Kasumi-1 (cell line): ENCODE measurements at regions not wholly inside any gene's neighbourhood (a gene's known extent, or its start where the extent isn't known, plus 50 kb on each side); places are given as distances from the start of the nearest gene placed in this dataset.
"Not testable (repeated sequence)": the region's sequence is repeated elsewhere in the genome, so short reads cannot be mapped to it uniquely, and the experiment has no call there.

Experiments used
- DNase-seq, 2 experiments: peaks; one replicate each; lab custom pipeline; 2025; lab: John Stamatoyannopoulos, UW

- not testable (repeated sequence) for DNase-seq
These were observed 64.0 kb upstream of the PLEKHM1 start for GRCh38 chr17:45554479-45554878.

DNA sequence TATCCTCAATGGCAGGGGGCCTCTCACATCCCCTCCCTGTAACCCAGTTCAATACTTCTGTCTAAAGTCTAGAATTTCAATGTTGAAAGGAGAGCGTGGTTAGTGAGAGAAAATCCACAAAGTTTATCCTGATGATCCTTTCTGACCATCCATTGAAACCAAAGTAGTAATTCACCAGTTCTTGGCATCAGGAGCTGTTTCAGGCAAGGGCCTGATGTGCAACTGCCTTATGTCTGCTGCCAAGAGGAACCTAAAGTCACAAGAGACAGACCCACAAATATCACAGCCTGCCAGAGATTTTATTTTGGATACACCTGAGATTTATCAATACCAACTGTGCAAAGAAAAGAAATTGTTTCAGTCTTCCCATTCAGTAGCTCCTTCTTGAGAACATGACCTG, 68.3 kb upstream of the PLEKHM1 start:
- not testable (repeated sequence) for DNase-seq

- DNase-seq, result not testable (repeated sequence)
These were observed 72.3 kb upstream of the PLEKHM1 start for GRCh38 chr17:45562868-45563267.

DNA sequence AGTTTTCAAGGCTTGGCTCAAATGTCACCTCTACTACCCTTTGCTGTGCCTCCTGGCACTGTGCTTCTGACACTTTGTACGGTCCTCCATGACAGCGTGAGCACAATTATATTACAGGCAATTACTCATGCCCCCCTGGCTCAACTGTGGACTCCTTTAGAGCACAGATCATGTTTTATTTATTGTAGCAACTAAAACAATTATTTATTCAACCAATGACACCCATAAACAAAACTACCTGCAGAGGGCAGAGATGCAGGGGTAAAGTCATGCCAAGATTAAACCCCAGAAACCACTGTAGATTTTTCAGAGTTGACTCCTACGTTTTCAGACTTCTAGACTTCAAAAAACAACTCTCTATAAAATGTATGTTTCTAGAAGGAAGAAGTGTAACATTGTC, 72.8 kb upstream of the PLEKHM1 start:
- DNase-seq, result not testable (repeated sequence)

GRCh38 chr17:45568275-45568674, 77.8 kb upstream of the PLEKHM1 start:
- DNase-seq, result not testable (repeated sequence)

DNA sequence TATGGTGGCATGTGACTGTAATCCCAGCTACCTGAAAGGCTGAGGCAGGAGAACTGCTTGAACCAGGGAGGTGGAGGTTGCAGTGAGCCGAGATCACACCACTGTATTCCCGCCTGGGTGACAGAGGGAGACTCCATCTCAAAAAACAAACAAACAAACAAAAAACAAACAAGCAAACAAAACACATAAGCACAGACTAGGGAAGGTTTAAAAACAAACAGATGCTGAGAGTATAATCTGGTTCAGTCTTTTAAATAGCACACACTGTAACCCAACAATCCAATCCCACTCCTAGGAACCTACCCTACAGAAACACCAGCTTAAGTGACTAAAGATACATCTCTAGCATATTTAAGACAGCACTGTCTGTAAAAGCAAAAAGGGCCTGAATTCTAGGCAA, 82.8 kb upstream of the PLEKHM1 start:
- not testable (repeated sequence) for DNase-seq

GRCh38 chr17:45573924-45574770, 83.6 kb upstream of the PLEKHM1 start:
- DNase-seq, result no peak

- no peak for DNase-seq
These were observed 84.8 kb upstream of the PLEKHM1 start for GRCh38 chr17:45575126-45575885.

- not testable (repeated sequence) for DNase-seq
These were observed 86.2 kb upstream of the PLEKHM1 start for GRCh38 chr17:45576527-45577307.

- no peak for DNase-seq
These were observed 87.2 kb upstream of the PLEKHM1 start for GRCh38 chr17:45577571-45578279.

DNA sequence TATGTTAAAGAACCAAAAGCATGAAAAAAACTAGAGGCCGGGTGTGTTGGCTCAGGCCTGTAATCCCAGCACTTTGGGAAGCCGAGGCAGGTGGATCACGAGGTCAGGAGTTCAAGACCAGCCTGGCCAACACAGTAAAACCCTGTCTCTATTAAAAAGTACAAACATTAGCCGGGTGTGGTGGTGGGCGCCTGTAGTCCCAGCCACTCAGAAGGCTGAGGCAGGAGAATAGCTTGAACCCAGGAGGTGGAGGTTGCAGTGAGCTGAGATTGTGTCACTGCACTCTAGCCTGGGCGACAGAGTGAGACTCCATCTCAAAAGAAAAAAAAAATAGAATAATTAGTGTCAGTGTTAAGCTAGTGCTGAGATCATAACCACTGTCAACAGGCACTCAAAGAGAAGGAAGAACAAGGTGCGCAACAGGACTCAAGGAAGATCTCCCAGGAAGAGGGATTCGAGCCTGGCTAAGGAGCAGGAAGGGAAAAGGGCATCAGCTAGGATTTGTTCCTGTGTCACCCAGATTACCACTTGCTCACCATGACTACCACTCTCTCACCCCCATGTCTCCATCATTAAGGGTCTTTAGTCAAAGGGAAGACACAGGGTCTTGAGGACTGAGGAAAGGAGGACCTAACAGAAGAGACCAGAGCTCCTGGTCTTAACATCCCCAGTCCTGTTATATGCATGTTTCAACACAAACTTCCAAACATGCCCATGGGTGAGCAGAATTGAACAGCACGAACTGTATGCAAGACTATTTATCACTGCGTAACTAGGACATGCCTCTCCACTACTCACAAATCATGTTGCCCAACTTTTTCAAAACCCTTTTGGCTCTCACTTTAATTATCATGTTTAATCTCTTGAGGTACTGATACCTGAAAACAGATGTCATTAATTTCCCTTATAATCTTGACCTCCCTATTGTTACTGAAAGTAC, 88.3 kb upstream of the PLEKHM1 start:
- DNase-seq, result no peak

DNA sequence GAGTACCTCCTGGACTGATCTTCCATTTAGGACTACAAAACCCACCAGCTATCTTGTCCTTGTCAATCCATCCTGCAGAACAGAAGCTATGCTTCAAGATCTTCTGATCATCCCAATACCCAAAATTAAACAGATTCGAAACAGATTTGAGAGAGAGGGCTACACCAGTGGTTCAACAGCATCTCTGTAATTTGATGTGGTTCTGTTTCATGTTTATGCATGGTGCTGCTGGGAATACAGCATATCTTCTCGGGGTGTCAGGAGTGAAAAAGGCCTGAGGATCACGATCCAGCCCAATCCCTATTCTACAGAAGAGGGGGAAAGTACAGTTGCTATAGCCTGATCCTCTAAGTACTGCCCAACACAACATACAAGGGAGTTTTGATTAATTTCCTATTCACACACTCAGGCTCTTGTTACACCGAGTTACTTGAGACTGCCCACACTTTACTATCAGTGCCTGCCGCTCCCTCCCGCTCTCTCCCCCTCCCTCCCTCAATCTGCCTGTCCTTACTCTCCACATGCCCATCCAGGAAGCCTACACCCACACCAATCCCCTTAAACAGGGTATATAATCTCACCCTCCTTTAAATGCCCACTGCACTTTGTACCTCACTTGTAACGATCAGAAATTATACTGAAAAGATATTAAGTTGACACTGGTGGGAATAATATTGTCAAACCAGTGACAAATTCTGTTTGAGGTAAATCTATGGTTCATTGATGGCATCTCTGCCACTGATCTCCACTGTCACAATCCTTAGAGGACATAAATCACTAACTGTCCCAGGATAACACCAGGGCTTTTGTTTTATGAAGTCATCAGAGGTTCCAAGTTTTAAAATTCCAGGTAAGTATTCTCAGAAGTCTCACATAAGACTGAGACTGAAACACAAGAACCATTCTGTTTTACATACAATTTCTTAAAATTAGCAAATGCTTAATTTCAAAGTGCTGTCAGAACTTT, 89.3 kb upstream of the PLEKHM1 start:
- no peak for DNase-seq

DNA sequence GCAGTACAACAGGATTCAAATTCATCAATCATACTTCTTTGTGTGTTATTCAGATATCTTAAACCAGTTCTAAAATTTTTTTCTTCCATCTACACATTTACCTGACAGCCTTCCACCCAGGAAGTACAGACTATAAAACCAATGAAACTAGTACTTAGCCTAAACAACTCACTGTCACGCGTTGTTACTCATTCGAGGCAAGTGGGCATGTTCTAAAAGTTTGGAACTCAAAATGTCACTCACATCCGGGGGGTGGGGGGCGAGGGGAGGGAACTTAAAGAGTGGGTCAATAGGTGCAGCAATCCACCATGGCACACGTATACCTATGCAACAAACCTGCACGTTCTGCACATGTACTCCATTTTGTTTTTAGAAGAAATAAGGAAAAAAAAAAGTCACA, 90.4 kb upstream of the PLEKHM1 start:
- DNase-seq, result no peak

DNA sequence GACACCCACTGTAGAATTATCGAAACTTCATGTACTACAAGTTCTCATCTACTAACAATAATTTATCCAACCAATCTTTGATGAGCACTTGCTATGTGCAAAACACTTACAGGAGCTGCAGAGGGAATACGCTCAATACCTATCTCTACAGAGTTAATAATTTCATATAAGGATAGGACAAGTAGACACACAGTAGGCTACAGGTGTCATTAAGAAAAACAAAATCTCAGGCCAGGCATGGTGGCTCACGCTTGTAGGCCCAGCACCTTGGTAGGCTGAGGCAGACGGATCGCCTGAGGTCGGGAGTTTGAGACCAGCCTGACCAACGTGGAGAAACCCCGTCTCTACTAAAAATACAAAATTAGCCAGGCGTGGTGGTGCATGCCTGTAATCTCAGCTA, 91.3 kb upstream of the PLEKHM1 start:
- DNase-seq, result no peak

GRCh38 chr17:45584092-45585036, 93.8 kb upstream of the PLEKHM1 start:
- no peak for DNase-seq

DNA sequence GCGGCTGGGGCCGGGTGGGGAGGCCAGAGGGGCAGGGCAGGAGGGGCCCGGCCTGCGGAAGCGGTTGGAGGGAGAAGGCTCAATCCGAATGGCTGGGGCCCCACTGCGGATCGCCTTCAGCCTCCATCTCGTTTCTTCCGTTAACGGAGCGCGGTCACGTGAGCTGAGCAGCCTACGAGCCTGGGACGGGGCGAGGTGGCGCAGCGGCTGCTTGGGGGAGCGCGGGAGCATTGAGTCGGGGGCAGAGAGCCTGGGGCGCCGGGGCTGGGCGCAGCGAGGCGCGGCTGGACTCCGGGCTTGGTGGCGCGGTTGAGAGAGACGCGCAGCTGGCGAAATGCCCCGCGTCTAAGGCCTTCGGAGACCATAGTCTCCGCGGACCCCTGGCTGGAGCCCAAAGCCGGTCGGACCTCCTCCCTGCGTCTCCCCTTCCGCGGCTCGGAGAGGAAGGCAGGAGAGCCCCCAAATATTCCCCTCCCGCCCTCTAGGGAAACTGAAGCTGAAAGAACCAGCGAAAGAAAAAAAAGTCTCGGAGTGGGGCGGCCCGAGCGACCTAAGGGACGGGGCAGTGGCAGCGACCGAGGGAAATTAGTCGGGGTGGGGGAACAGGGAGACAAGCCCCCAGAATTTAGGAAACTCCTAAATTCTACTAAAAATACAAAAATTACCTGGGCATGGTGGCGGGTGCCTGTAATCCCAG, 94.7 kb upstream of the PLEKHM1 start:
- DNase-seq, result not testable (repeated sequence)

- DNase-seq, result not testable (repeated sequence)
These were observed 95.5 kb upstream of the PLEKHM1 start for GRCh38 chr17:45585794-45586650.
